ENCODE measurements at regions not wholly inside any gene's neighbourhood (a gene's known extent, or its start where the extent isn't known, plus 50 kb on each side); places are given as distances from the start of the nearest gene placed in this dataset.

DNA sequence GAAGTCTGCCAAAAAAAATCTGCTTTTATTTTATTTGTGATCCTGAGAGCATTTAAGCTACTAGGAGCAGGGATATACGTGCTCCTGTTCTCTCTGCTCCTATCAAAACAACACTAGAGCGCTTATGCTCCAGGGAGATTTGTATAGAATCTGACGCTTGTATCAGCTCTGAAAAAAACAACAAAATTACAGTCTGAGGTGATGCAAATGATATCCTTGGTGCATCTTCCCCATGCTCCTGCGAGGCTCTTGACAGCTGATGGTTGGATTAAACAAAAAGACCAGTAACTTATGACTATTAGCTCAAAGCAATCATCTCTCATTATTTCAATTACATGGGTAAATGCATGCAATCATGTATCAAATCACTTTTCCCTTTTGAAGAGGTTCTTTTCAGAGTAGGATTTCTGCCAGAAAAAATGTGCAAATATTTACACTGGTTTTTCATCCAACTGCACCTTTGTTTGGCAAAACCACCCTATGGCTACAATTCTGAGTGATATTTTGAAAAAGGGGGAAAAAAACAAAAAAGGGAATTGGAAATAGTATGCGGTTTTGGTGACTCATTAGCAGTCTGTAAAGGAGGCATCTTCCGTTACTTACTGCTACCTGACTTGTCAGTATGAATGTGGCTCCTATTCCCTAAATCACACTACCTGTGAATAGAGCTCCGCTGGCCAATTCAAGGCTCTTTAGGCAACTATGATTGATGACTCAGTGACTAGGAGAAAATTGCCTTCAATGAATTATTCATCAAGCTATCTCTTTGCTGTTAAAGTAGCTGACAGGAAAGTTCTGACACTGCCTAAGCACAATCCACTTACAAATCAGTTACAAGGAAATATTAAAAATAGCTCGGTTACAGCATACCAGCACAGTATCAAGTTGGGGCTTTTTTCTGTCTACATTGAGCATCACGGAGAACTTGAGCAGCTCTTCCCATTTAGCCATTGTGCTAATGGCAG lies 450.0 kb downstream of the FOXG1 start:
- H3K4me3 ChIP-seq (ENCODE audit: low read length): no peak overlapping the region
- TF ChIP-seq CTCF (conservative IDR thresholded peaks at IDR 0.05; ENCODE audit: low read depth, low read length): no peak
- DNase-seq (ENCODE audit: low read depth): no peak

- H3K4me3 ChIP-seq (ENCODE audit: low read length): no peak overlapping the region
- DNase-seq (ENCODE audit: low read depth): no peak
- TF ChIP-seq CTCF (conservative IDR thresholded peaks at IDR 0.05; ENCODE audit: low read depth, low read length): no peak
Observed at GRCh38 chr14:29217813-29218450, 451.3 kb downstream of the FOXG1 start.

DNA sequence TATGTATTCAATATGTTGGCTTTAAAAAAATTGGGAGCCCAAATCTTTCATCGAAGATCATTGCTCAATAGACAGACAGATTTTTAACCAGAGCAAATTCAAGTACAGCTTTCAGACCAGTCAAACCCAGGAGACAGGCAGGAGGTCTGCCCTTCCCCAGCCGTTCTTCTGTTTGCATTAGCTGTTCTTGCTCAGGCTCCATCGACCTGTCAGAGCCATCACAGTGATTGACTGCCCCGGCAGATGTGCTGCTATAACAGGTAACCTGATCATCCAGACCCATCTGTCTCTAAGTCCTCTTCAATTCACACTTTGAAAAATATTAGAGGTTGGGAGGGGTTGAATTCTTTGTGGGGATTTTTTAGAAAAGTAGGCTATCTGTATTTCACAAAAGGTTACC lies 453.5 kb downstream of the FOXG1 start:
- H3K4me3 ChIP-seq (ENCODE audit: low read length): no peak overlapping the region
- no peak for DNase-seq (ENCODE audit: low read depth)
- TF ChIP-seq CTCF (conservative IDR thresholded peaks at IDR 0.05; ENCODE audit: low read depth, low read length): no peak

DNA sequence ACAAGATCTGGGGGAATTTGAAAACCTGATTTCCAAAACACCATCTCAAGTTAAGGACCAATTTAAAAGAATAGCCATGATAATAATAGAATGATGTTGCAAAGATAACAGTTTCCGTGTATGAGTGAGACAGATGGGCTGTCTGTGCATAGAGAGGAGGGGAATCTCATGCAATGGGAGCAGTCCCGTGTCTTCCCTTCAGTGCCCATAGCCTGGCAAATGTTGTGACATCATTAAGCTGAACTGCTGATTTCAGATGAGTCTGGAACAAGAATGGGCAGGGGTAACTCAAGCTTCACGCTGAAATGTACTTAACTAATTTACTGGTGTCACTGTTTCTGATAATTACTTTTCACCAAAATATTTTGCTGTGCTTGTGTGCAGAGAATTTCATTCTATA lies 454.0 kb downstream of the FOXG1 start:
- H3K4me3 ChIP-seq (ENCODE audit: low read length): no peak overlapping the region
- no peak for TF ChIP-seq CTCF (conservative IDR thresholded peaks at IDR 0.05; ENCODE audit: low read depth, low read length)
- no peak for DNase-seq (ENCODE audit: low read depth)

- DNase-seq (ENCODE audit: low read depth): no peak
- no peak for TF ChIP-seq CTCF (conservative IDR thresholded peaks at IDR 0.05; ENCODE audit: low read depth, low read length)
- H3K4me3 ChIP-seq (ENCODE audit: low read length): no peak overlapping the region
Observed at GRCh38 chr14:29222006-29222405, 455.4 kb downstream of the FOXG1 start.

GRCh38 chr14:29222671-29223268 lies 456.2 kb downstream of the FOXG1 start:
- DNase-seq (ENCODE audit: low read depth): peak; percentile 24
- no peak overlapping the region for H3K4me3 ChIP-seq (ENCODE audit: low read length)
- TF ChIP-seq CTCF (conservative IDR thresholded peaks at IDR 0.05; ENCODE audit: low read depth, low read length): peak; percentile 84

Measured in retinal pigment epithelial cell (primary cell).